Right atrium auricular region (tissue), 2 donors: ENCODE measurements at regions not wholly inside any gene's neighbourhood (a gene's known extent, or its start where the extent isn't known, plus 50 kb on each side); places are given as distances from the start of the nearest gene placed in this dataset.

Source experiments
- DNase-seq: peaks from one replicate; pipeline ENCODE4 v3.0.0-alpha.2; 2019; ENCODE audit warnings: low spot score
- H3K27ac ChIP-seq, 2 donors: fragments of 200-600 bp; sonication (generic); 1 replicate in 1 of 2; 2 replicates in 1 of 2; pipeline ENCODE4 v1.5.1; 2016 to 2019
- H3K27me3 ChIP-seq, 2 donors: fragments of 200-600 bp; sonication (generic); one replicate each; pipeline versions ENCODE4 v1.5.1 to v1.6.0; 2017 to 2019
- H3K36me3 ChIP-seq: fragments of 200-600 bp; sonication (generic); one replicate; pipeline ENCODE4 v1.5.1; 2016
- H3K4me1 ChIP-seq, 2 donors: fragments of 200-600 bp; sonication (generic); one replicate each; pipeline versions ENCODE4 v1.5.1 to v1.6.0; 2017 to 2019
- H3K4me3 ChIP-seq, 2 donors: fragments of 200-600 bp; sonication (generic); 1 replicate in 1 of 2; 2 replicates in 1 of 2; pipeline ENCODE4 v1.5.1; 2017 to 2019; ENCODE audit warnings: mild to moderate bottlenecking in 1 of 2, moderate library complexity in 1 of 2
- H3K9me3 ChIP-seq, 2 donors: fragments of 200-600 bp; sonication (generic); one replicate each; pipeline ENCODE4 v1.5.1; 2019
- TF ChIP-seq, protein P1 (sequence below), 2 donors: fragments of 200-600 bp; sonication (generic); IDR thresholded peaks; one replicate each; pipeline ENCODE4 v1.5.1; 2019; ENCODE audit warnings: antibody characterized with exemption in 2 of 2

DNA sequence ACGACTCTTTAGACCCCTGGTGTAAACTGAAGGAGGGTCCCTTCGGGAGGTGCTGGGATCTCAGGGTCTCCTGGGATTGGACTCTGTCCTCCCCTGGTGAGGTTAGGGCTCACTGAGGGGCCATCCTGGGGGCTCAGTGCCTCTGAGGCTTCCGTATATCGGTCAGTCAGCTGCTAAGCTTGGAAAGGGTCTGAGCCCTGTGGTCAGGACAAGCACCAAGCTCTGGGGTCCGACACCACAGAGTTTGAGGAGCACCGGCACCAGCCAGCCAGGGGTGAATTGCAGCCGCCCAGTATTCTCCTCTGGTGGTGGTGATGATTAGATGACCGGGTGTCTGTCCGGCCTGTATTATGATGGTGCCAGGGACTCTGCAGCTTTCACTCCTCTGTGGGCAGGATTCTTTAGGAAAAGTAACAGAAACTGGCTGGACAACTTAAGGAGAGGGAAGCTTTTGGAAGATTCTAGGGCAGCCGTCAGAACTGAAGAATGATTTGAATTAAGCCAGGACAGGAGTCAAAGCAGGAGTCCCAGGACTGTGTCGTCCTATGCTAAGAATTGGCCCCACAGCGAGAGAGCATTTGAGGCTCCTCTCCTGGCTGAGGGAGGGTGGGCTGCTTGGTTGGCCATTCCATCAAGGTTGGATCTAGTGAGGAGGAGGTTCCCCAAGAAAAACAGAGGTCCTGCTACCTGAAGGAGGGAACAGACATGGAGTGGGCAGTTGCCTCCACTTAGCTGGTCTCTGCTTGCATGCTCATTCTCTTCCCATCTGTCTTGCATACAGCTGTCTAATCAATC is 158.6 kb upstream of the HS6ST1 start:
- peak; percentile 47 for DNase-seq
- peaks cover 0 to 7% of the 10 kb centered on the region in 2 donors for H3K9me3 ChIP-seq
- H3K27ac ChIP-seq = no peak overlapping the region
- H3K27me3 ChIP-seq = no peaks in the 10 kb centered on the region
- H3K4me3 ChIP-seq = no peak overlapping the region
- H3K36me3 ChIP-seq = no peaks in the 10 kb centered on the region
- H3K4me1 ChIP-seq = peaks cover 0 to 20% of the 10 kb centered on the region in 2 donors
- TF ChIP-seq, protein P1, sequence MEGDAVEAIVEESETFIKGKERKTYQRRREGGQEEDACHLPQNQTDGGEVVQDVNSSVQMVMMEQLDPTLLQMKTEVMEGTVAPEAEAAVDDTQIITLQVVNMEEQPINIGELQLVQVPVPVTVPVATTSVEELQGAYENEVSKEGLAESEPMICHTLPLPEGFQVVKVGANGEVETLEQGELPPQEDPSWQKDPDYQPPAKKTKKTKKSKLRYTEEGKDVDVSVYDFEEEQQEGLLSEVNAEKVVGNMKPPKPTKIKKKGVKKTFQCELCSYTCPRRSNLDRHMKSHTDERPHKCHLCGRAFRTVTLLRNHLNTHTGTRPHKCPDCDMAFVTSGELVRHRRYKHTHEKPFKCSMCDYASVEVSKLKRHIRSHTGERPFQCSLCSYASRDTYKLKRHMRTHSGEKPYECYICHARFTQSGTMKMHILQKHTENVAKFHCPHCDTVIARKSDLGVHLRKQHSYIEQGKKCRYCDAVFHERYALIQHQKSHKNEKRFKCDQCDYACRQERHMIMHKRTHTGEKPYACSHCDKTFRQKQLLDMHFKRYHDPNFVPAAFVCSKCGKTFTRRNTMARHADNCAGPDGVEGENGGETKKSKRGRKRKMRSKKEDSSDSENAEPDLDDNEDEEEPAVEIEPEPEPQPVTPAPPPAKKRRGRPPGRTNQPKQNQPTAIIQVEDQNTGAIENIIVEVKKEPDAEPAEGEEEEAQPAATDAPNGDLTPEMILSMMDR (IDR thresholded peaks at IDR 0.05) = no peak

GRCh38 chr2:128477891-128478290 is 159.2 kb upstream of the HS6ST1 start:
- no peak overlapping the region for H3K4me3 ChIP-seq
- H3K36me3 ChIP-seq = no peaks in the 10 kb centered on the region
- TF ChIP-seq, protein P1 (IDR thresholded peaks at IDR 0.05) = no peak
- DNase-seq = no peak
- H3K27me3 ChIP-seq = no peaks in the 10 kb centered on the region
- H3K27ac ChIP-seq = no peak overlapping the region
- peaks cover 0 to 7% of the 10 kb centered on the region in 2 donors for H3K9me3 ChIP-seq
- peaks cover 0 to 14% of the 10 kb centered on the region in 2 donors for H3K4me1 ChIP-seq

DNA sequence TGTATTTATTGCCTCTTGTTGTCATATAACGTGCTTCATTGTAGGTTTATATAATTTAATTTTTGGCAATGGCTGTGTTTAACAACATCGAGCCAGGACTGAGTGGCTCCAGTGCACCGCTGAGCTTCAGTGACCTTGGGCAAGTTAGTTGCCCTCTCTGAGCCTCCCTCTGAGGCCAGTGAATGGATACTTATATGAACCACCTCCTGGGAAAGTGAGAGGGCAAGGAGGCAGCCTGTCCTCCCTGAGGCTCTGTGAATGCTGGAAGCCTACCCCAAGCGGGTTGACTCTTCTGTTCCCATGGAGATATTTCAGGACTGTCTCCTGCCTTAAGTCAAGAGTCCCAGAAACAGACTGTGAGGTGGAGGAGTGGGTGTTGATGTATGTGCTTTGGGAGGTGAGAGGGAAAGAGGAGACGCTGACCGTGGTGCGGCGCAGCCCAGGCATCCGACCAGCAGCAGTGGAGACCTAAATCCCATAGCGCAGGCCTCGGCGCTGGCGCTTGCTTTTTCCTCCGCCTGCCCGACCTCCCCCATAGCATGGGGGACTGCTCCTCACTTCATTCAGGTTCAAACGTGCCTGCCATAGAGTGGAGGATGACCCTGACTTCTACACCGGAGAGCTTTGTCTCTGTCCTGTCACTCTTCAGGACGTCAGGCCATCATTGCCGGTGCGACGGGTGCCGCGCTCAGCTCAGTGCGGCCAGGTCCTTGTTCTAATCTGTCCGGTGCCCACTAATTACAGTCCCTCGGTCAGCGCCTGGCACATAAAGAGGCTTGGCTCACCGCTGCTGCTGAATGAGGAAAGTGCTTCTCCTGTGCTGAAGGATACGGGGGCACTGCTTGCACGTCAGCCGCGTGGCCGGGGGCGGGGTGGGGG is 167.3 kb upstream of the HS6ST1 start:
- Histone ChIP-seq H3K36me3 (no peaks in the 10 kb centered on the region), H3K4me3 (no peak overlapping the region), H3K27ac (no peak overlapping the region), H3K27me3 (no peaks in the 10 kb centered on the region), H3K4me1 (no peaks in the 10 kb centered on the region), H3K9me3 (peaks cover 0 to 7% of the 10 kb centered on the region in 2 donors)
- TF ChIP-seq, protein P1 (IDR thresholded peaks at IDR 0.05) = no peak
- DNase-seq = peak; percentile 52

GRCh38 chr2:128486640-128487375 is 168.1 kb upstream of the HS6ST1 start:
- Histone ChIP-seq H3K36me3 (no peaks in the 10 kb centered on the region), H3K4me1 (no peaks in the 10 kb centered on the region), H3K4me3 (no peak overlapping the region), H3K9me3 (peaks cover 0 to under 1% of the 10 kb centered on the region in 2 donors), H3K27ac (no peak overlapping the region), H3K27me3 (no peaks in the 10 kb centered on the region)
- TF ChIP-seq, protein P1 (IDR thresholded peaks at IDR 0.05) = no peak
- DNase-seq = peak; percentile 34

GRCh38 chr2:128487650-128488387 is 169.2 kb upstream of the HS6ST1 start:
- Histone ChIP-seq H3K4me3 (no peak overlapping the region), H3K27me3 (no peaks in the 10 kb centered on the region), H3K4me1 (no peaks in the 10 kb centered on the region), H3K9me3 (no peaks in the 10 kb centered on the region), H3K27ac (no peak overlapping the region), H3K36me3 (no peaks in the 10 kb centered on the region)
- TF ChIP-seq, protein P1 (IDR thresholded peaks at IDR 0.05) = no peak
- DNase-seq = peak; percentile 23
